ENCODE measurements at regions not wholly inside any gene's neighbourhood (a gene's known extent, or its start where the extent isn't known, plus 50 kb on each side); places are given as distances from the start of the nearest gene placed in this dataset.

DNA sequence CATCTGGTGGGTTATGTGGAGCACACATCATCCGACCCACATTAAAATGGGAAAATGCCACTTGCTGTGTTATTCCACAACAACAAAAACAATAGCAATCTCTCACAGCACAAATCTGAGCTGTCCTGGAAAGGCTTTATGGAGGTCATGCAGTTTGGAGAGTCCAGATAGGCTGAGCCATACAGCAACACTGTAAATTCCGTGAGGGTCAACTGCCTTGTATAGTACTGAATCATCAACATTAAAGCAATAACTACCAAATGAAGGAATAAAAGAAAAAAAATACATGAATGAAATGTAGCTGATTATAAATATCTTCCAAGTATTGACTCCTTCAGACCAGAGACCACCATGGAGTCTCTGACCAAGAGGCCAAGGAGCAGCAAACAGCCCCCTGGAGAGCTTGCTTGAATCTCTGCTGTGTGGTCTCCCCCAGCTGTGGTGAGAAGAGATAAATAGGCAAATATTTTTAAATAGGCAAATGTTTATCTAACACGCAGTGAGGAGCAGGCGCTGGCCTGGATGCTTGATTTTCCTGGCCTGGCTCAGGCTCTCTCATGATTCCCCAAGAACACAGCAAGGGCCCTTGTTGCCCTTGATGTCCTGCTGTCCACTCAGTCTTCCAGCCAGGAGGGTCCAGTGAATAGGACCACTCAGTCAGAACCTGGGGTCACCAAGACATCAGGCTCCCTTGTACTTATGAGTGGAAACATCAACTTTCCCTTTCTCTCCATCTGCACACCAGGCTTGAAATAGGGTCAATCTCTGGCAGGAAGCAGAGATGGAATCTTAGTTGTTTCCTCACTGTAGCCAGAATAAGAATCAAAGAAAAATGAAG is 1021.3 kb downstream of the XPNPEP1 start:
- Histone ChIP-seq H3K36me3 (ENCODE audit: control insufficient read depth, insufficient read depth, low read length) (no peaks in the 10 kb centered on the region), H3K4me3 (replicated peaks; ENCODE audit: low read depth, low read length) (no peak overlapping the region), H3K27me3 (replicated peaks; ENCODE audit: control insufficient read depth, insufficient read depth, low read length) (no peaks in the 10 kb centered on the region)
- DNase-seq (ENCODE audit: extremely low read depth, insufficient read length) = no peak
- TF ChIP-seq, protein P1, sequence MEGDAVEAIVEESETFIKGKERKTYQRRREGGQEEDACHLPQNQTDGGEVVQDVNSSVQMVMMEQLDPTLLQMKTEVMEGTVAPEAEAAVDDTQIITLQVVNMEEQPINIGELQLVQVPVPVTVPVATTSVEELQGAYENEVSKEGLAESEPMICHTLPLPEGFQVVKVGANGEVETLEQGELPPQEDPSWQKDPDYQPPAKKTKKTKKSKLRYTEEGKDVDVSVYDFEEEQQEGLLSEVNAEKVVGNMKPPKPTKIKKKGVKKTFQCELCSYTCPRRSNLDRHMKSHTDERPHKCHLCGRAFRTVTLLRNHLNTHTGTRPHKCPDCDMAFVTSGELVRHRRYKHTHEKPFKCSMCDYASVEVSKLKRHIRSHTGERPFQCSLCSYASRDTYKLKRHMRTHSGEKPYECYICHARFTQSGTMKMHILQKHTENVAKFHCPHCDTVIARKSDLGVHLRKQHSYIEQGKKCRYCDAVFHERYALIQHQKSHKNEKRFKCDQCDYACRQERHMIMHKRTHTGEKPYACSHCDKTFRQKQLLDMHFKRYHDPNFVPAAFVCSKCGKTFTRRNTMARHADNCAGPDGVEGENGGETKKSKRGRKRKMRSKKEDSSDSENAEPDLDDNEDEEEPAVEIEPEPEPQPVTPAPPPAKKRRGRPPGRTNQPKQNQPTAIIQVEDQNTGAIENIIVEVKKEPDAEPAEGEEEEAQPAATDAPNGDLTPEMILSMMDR (IDR thresholded peaks at IDR 0.05; ENCODE audit: insufficient read depth, low read length, poor library complexity, severe bottlenecking) = no peak

DNA sequence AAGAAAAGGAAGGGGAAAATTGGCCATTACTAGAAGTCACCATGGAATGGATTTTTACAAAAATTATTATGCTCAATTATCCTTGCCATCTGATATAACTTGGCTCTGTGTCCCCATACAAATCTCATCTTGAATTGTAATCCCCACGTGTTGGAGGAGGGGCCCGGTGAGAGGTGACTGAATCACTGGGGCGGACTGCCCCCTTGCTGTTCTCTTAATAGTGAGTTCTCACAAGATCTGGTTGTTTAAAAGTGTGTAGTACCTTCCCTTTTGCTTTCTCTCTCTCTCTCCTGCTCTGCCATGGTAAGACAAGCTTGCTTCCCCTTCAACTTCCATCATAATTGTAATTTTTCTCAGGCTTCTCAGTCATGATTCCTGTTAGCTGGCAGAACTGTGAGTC is 1023.6 kb downstream of the XPNPEP1 start:
- no peak for DNase-seq (ENCODE audit: extremely low read depth, insufficient read length)
- no peaks in the 10 kb centered on the region for H3K36me3 ChIP-seq (ENCODE audit: control insufficient read depth, insufficient read depth, low read length)
- no peak overlapping the region for H3K4me3 ChIP-seq (replicated peaks; ENCODE audit: low read depth, low read length)
- H3K27me3 ChIP-seq (replicated peaks; ENCODE audit: control insufficient read depth, insufficient read depth, low read length) = no peaks in the 10 kb centered on the region
- TF ChIP-seq, protein P1 (IDR thresholded peaks at IDR 0.05; ENCODE audit: insufficient read depth, low read length, poor library complexity, severe bottlenecking) = no peak

DNA sequence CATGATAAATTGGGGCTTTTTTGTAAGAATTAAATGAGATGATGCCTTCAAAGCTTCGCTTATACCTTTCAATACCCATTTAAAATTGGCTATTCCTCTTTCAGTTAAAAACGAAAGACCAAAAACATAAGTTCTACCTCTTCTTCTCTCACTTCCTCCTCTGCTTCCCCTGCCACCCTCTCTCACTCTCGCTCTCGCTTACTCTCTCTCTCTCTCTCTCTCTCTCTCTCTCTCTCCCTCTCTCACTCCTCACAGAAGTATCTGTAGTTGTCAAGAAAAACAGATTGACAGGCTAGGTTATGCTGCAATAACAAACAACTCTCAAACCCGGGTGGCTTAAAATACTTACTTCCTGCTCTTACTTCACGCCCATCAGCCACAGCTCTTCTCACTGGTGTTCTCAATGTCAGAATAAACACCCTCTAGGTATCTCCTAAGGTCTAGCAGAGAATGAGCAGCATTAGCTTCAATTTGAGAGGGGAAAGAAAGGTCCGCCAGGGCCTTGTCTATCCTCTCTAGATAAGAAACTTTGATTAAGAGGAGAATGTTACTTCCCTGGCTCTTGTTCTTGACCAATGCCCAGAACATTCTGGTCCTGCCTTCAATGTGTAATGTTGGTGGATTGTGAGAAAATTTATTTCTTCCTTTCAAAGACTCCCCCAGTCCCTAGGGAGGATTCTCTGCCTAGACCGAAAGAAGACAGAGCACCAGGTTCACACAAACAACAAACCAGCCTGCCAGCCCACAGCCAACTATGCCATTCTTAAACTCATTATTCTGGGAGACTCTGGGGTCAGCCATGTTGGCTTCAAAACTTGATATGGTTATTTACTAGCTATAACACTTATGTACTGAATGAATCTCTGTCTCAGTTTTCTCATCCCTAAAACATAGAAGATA is 1028.7 kb downstream of the XPNPEP1 start:
- TF ChIP-seq, protein P1 (IDR thresholded peaks at IDR 0.05; ENCODE audit: insufficient read depth, low read length, poor library complexity, severe bottlenecking) = no peak
- Histone ChIP-seq H3K4me3 (replicated peaks; ENCODE audit: low read depth, low read length) (no peak overlapping the region), H3K36me3 (ENCODE audit: control insufficient read depth, insufficient read depth, low read length) (no peaks in the 10 kb centered on the region), H3K27me3 (replicated peaks; ENCODE audit: control insufficient read depth, insufficient read depth, low read length) (no peaks in the 10 kb centered on the region)
- DNase-seq (ENCODE audit: extremely low read depth, insufficient read length) = no peak

DNA sequence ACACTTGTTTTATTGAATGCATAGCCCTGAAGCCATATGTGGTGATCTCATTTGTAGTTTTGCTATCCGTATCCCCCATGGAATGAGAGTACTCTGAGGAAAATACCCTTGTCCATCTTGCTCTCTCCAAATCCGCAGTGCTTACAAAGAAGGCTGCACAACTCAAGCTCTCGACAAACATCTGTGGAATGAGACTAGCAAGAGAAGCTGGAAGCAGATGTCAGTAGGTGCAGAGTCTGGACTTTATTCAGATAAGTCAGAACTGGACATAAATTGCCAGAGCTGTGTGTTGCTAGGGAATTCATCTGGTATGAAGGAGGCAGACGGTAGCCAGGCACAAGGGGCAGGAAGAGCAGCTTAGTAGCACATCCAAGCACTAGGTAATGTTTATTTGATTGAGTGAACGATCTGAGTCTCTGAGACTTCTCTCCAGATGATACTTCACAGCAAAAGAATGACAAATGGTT is 1046.2 kb downstream of the XPNPEP1 start:
- TF ChIP-seq, protein P1 (IDR thresholded peaks at IDR 0.05; ENCODE audit: insufficient read depth, low read length, poor library complexity, severe bottlenecking) = no peak
- no peak for DNase-seq (ENCODE audit: extremely low read depth, insufficient read length)
- H3K4me3 ChIP-seq (replicated peaks; ENCODE audit: low read depth, low read length) = no peak overlapping the region
- H3K36me3 ChIP-seq (ENCODE audit: control insufficient read depth, insufficient read depth, low read length) = no peaks in the 10 kb centered on the region
- H3K27me3 ChIP-seq (replicated peaks; ENCODE audit: control insufficient read depth, insufficient read depth, low read length) = no peaks in the 10 kb centered on the region

DNA sequence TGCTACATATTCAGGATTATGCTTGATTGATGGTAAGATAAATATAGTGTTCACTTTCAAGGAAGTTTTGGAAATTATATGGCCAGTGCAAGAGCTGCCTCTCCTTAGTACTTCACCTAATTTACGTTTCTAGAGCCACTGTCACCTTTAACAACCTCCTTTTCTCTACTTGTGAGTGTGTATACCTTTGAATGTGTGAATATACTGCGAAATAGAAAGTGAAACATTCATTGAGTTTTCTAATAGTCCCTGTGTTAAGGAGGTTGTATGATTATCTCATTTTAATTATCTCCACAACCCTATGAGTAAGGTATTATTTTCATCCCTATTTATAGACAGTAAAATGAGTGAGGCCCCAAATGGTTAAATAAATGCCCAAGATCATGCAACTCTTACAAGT is 1050.5 kb downstream of the XPNPEP1 start:
- Histone ChIP-seq H3K27me3 (replicated peaks; ENCODE audit: control insufficient read depth, insufficient read depth, low read length) (no peaks in the 10 kb centered on the region), H3K4me3 (replicated peaks; ENCODE audit: low read depth, low read length) (no peak overlapping the region), H3K36me3 (ENCODE audit: control insufficient read depth, insufficient read depth, low read length) (no peaks in the 10 kb centered on the region)
- TF ChIP-seq, protein P1 (IDR thresholded peaks at IDR 0.05; ENCODE audit: insufficient read depth, low read length, poor library complexity, severe bottlenecking) = no peak
- DNase-seq (ENCODE audit: extremely low read depth, insufficient read length) = no peak

Data from GM06990 (cell line).